ENCODE measurements at regions not wholly inside any gene's neighbourhood (a gene's known extent, or its start where the extent isn't known, plus 50 kb on each side); places are given as distances from the start of the nearest gene placed in this dataset.

DNA sequence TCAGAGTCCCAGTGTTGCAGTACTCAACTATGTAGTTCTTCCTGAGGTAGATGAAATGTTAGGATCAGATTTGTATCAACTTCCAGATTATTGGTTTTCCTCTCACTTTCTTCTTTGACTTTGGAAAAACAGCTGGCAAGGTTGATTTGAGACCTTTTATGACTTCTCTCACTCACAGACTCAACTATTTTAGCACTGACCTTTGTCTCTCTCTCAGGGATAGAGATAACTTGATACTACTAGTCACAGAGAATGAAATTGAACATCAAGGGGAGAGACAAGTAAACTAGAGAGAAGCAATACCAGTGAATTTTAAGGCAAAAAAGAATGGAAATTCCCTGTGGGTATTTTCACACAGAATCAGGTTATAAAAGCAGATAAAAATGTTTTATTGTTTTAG, 159.7 kb upstream of the B3GALT2 start:
- ChIA-PET POLR2A (no interaction called here), CTCF (no interaction called here)
- TF ChIP-seq, protein P1, sequence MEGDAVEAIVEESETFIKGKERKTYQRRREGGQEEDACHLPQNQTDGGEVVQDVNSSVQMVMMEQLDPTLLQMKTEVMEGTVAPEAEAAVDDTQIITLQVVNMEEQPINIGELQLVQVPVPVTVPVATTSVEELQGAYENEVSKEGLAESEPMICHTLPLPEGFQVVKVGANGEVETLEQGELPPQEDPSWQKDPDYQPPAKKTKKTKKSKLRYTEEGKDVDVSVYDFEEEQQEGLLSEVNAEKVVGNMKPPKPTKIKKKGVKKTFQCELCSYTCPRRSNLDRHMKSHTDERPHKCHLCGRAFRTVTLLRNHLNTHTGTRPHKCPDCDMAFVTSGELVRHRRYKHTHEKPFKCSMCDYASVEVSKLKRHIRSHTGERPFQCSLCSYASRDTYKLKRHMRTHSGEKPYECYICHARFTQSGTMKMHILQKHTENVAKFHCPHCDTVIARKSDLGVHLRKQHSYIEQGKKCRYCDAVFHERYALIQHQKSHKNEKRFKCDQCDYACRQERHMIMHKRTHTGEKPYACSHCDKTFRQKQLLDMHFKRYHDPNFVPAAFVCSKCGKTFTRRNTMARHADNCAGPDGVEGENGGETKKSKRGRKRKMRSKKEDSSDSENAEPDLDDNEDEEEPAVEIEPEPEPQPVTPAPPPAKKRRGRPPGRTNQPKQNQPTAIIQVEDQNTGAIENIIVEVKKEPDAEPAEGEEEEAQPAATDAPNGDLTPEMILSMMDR (IDR thresholded peaks at IDR 0.05; ENCODE audit: insufficient read depth in 1 of 2, low read depth in 1 of 2, low read length in 1 of 2, severe bottlenecking in 1 of 2, unreplicated experiment in 1 of 2) = no peak
- no peaks in the 10 kb centered on the region for H3K27me3 Mint-ChIP-seq (ENCODE audit: insufficient read depth, unreplicated experiment)
- intact Hi-C loops (cut with micrococcal nuclease; ENCODE audit: unreplicated experiment) = loop anchor here (2.0 kb wide), 1 partner anchor 37 kb away; no protein-coding TSS in a partner anchor
- no peak overlapping the region for H3K4me3 Mint-ChIP-seq (ENCODE audit: unreplicated experiment)
- no peaks in the 10 kb centered on the region for H3K36me3 Mint-ChIP-seq (ENCODE audit: insufficient read depth, unreplicated experiment)
- H3K9me3 Mint-ChIP-seq (ENCODE audit: unreplicated experiment) = no peaks in the 10 kb centered on the region
- H3K9me3 ChIP-seq = no peaks in the 10 kb centered on the region
- no peaks in the 10 kb centered on the region for H3K36me3 ChIP-seq (ENCODE audit: control insufficient read depth, insufficient read depth, low read length)
- H3K27me3 ChIP-seq (replicated peaks; ENCODE audit: control insufficient read depth, insufficient read depth, low read length) = no peaks in the 10 kb centered on the region
- no peak overlapping the region for H3K27ac Mint-ChIP-seq (ENCODE audit: unreplicated experiment)
- no TSS peak for BruUV-seq (replicated peaks)
- no peak for DNase-seq
- peaks cover 17% of the 10 kb centered on the region for H3K4me1 ChIP-seq
- peaks cover 6% of the 10 kb centered on the region for H3K4me1 Mint-ChIP-seq (ENCODE audit: low read depth, unreplicated experiment)
- H3K4me3 ChIP-seq (ENCODE audit: low read depth, low read length) = no peak overlapping the region

DNA sequence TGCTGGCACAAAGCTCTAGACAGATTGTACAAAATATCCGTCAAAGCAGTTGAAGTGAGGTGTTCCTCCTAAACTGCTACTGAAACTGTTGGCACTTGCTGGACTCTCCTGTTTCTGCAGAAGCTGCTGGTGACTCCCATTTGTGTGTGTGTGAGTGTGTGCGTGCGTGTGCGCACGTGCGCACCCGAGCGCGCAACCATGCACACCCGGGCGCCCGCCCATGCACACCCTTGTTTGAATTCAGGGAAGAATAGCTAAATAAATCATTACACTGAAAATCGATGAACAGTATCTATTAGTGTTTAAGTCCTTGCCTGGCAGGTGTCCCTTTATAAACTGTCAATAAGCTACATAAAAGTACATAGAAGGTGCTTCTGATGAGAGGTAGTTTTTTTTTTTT, 156.4 kb upstream of the B3GALT2 start:
- H3K4me3 ChIP-seq (ENCODE audit: low read depth, low read length) = no peak overlapping the region
- POLR2A ChIA-PET = no interaction called here
- DNase-seq = no peak
- H3K36me3 ChIP-seq (ENCODE audit: control insufficient read depth, insufficient read depth, low read length) = no peaks in the 10 kb centered on the region
- TF ChIP-seq, protein P1 (IDR thresholded peaks at IDR 0.05; ENCODE audit: insufficient read depth in 1 of 2, low read depth in 1 of 2, low read length in 1 of 2, severe bottlenecking in 1 of 2, unreplicated experiment in 1 of 2) = no peak
- Mint-ChIP-seq H3K9me3 (ENCODE audit: unreplicated experiment) (no peaks in the 10 kb centered on the region), H3K4me3 (ENCODE audit: unreplicated experiment) (no peak overlapping the region), H3K36me3 (ENCODE audit: insufficient read depth, unreplicated experiment) (no peaks in the 10 kb centered on the region), H3K4me1 (ENCODE audit: low read depth, unreplicated experiment) (peaks cover 6% of the 10 kb centered on the region), H3K27ac (ENCODE audit: unreplicated experiment) (no peak overlapping the region), H3K27me3 (ENCODE audit: insufficient read depth, unreplicated experiment) (no peaks in the 10 kb centered on the region)
- intact Hi-C loops (cut with micrococcal nuclease; ENCODE audit: unreplicated experiment) = no loop called here
- H3K27me3 ChIP-seq (replicated peaks; ENCODE audit: control insufficient read depth, insufficient read depth, low read length) = no peaks in the 10 kb centered on the region
- BruUV-seq (replicated peaks) = no TSS peak
- H3K9me3 ChIP-seq = no peaks in the 10 kb centered on the region
- H3K4me1 ChIP-seq = peaks cover 42% of the 10 kb centered on the region
- CTCF ChIA-PET = interaction anchor here (0.7 kb wide), 1 partner anchor 146 kb away, joined by 3 read pairs; no protein-coding TSS in a partner anchor

DNA sequence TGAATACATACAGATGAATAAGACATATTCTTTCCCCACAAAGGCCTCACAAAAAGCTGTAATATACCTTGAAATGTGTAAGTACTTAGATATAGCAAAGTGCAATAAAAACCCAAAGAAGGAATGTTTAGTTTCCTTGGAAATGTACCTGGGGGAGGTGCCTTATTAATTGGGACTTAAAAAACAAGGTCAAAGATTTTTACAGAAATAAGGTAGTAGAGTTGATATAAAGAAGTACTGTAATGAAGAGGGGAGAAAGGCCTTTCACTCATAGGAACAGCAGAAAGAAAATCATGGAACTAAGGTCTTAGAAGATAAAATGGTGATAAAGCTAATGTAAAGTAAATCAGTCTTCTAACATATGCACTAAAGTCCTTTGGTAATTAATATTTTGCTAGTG, 153.9 kb upstream of the B3GALT2 start:
- Mint-ChIP-seq H3K4me1 (ENCODE audit: low read depth, unreplicated experiment) (peaks cover 6% of the 10 kb centered on the region), H3K36me3 (ENCODE audit: insufficient read depth, unreplicated experiment) (no peaks in the 10 kb centered on the region), H3K4me3 (ENCODE audit: unreplicated experiment) (no peak overlapping the region), H3K27me3 (ENCODE audit: insufficient read depth, unreplicated experiment) (no peaks in the 10 kb centered on the region), H3K27ac (ENCODE audit: unreplicated experiment) (no peak overlapping the region), H3K9me3 (ENCODE audit: unreplicated experiment) (no peaks in the 10 kb centered on the region)
- Histone ChIP-seq H3K36me3 (ENCODE audit: control insufficient read depth, insufficient read depth, low read length) (no peaks in the 10 kb centered on the region), H3K9me3 (no peaks in the 10 kb centered on the region), H3K4me1 (peaks cover 28% of the 10 kb centered on the region), H3K4me3 (ENCODE audit: low read depth, low read length) (no peak overlapping the region), H3K27me3 (replicated peaks; ENCODE audit: control insufficient read depth, insufficient read depth, low read length) (no peaks in the 10 kb centered on the region)
- DNase-seq = no peak
- no TSS peak for BruUV-seq (replicated peaks)
- CTCF ChIA-PET = no interaction called here
- TF ChIP-seq, protein P1 (IDR thresholded peaks at IDR 0.05; ENCODE audit: insufficient read depth in 1 of 2, low read depth in 1 of 2, low read length in 1 of 2, severe bottlenecking in 1 of 2, unreplicated experiment in 1 of 2) = no peak
- POLR2A ChIA-PET = no interaction called here
- intact Hi-C loops (cut with micrococcal nuclease; ENCODE audit: unreplicated experiment) = no loop called here
